ENCODE measurements at regions not wholly inside any gene's neighbourhood (a gene's known extent, or its start where the extent isn't known, plus 50 kb on each side); places are given as distances from the start of the nearest gene placed in this dataset.

GRCh38 chr20:50315586-50316551, 125.2 kb downstream of the CEBPB start:
- no peak overlapping the region for H2AFZ ChIP-seq (ENCODE audit: low read length)
- no peaks in the 10 kb centered on the region for H3K27me3 ChIP-seq (ENCODE audit: insufficient read depth, low read length, poor library complexity, severe bottlenecking)
- H4K20me1 ChIP-seq (ENCODE audit: insufficient read depth, low read length, poor library complexity, severe bottlenecking), result no peaks in the 10 kb centered on the region
- no peak overlapping the region for H3K4me2 ChIP-seq (ENCODE audit: low read depth, low read length, poor library complexity, severe bottlenecking)
- H3K9me2 ChIP-seq (replicated peaks; ENCODE audit: low read depth, low read length), result no peaks in the 10 kb centered on the region
- no peaks in the 10 kb centered on the region for H3K4me1 ChIP-seq (ENCODE audit: insufficient read depth, low read length, poor library complexity, severe bottlenecking)
- H3K79me2 ChIP-seq (ENCODE audit: insufficient read depth, low read length), result no peaks in the 10 kb centered on the region
- no peaks in the 10 kb centered on the region for H3K36me3 ChIP-seq (ENCODE audit: insufficient read depth, low read length)
- TF ChIP-seq EZH2phosphoT487 (IDR thresholded peaks at IDR 0.05; ENCODE audit: borderline replicate concordance), result no peak
- TF ChIP-seq CTCF (conservative IDR thresholded peaks at IDR 0.05; ENCODE audit: low read length), result no peak
- no peaks in the 10 kb centered on the region; the same call in 1 of the 2 replicates for H3F3A ChIP-seq (ENCODE audit: low read depth)
- H3K9me3 ChIP-seq (ENCODE audit: insufficient read depth, low read depth, low read length), result no peaks in the 10 kb centered on the region
- no peak overlapping the region for H3K9ac ChIP-seq (ENCODE audit: low read depth, low read length, poor library complexity, severe bottlenecking)
- no peak overlapping the region for H3K4me3 ChIP-seq (ENCODE audit: low read length, poor library complexity, severe bottlenecking)

- H3K27me3 ChIP-seq (ENCODE audit: insufficient read depth, low read length, poor library complexity, severe bottlenecking), result no peaks in the 10 kb centered on the region
- H3K36me3 ChIP-seq (ENCODE audit: insufficient read depth, low read length), result no peaks in the 10 kb centered on the region
- H4K20me1 ChIP-seq (ENCODE audit: insufficient read depth, low read length, poor library complexity, severe bottlenecking), result no peaks in the 10 kb centered on the region
- TF ChIP-seq CTCF (conservative IDR thresholded peaks at IDR 0.05; ENCODE audit: low read length) (no peak), EZH2phosphoT487 (IDR thresholded peaks at IDR 0.05; ENCODE audit: borderline replicate concordance) (no peak)
- no peaks in the 10 kb centered on the region for H3K4me1 ChIP-seq (ENCODE audit: insufficient read depth, low read length, poor library complexity, severe bottlenecking)
- H3F3A ChIP-seq (ENCODE audit: low read depth), result no peaks in the 10 kb centered on the region; the same call in 1 of the 2 replicates
- H3K9me3 ChIP-seq (ENCODE audit: insufficient read depth, low read depth, low read length), result no peaks in the 10 kb centered on the region
- H3K79me2 ChIP-seq (ENCODE audit: insufficient read depth, low read length), result no peaks in the 10 kb centered on the region
- H3K4me3 ChIP-seq (ENCODE audit: low read length, poor library complexity, severe bottlenecking), result no peak overlapping the region
- H2AFZ ChIP-seq (ENCODE audit: low read length), result no peak overlapping the region
- no peak overlapping the region for H3K4me2 ChIP-seq (ENCODE audit: low read depth, low read length, poor library complexity, severe bottlenecking)
- H3K9ac ChIP-seq (ENCODE audit: low read depth, low read length, poor library complexity, severe bottlenecking), result no peak overlapping the region
- no peaks in the 10 kb centered on the region for H3K9me2 ChIP-seq (replicated peaks; ENCODE audit: low read depth, low read length)
Measured at GRCh38 chr20:50317116-50317515, 126.5 kb downstream of the CEBPB start.

- Histone ChIP-seq H3K9ac (ENCODE audit: low read depth, low read length, poor library complexity, severe bottlenecking) (no peak overlapping the region), H3K9me2 (replicated peaks; ENCODE audit: low read depth, low read length) (no peaks in the 10 kb centered on the region), H2AFZ (ENCODE audit: low read length) (no peak overlapping the region), H3K36me3 (ENCODE audit: insufficient read depth, low read length) (no peaks in the 10 kb centered on the region), H3K4me2 (ENCODE audit: low read depth, low read length, poor library complexity, severe bottlenecking) (no peak overlapping the region), H3K9me3 (ENCODE audit: insufficient read depth, low read depth, low read length) (no peaks in the 10 kb centered on the region), H4K20me1 (ENCODE audit: insufficient read depth, low read length, poor library complexity, severe bottlenecking) (no peaks in the 10 kb centered on the region), H3K79me2 (ENCODE audit: insufficient read depth, low read length) (no peaks in the 10 kb centered on the region), H3K4me3 (ENCODE audit: low read length, poor library complexity, severe bottlenecking) (no peak overlapping the region), H3F3A (ENCODE audit: low read depth) (no peaks in the 10 kb centered on the region; the same call in 1 of the 2 replicates), H3K27me3 (ENCODE audit: insufficient read depth, low read length, poor library complexity, severe bottlenecking) (no peaks in the 10 kb centered on the region), H3K4me1 (ENCODE audit: insufficient read depth, low read length, poor library complexity, severe bottlenecking) (no peaks in the 10 kb centered on the region)
- TF ChIP-seq CTCF (conservative IDR thresholded peaks at IDR 0.05; ENCODE audit: low read length) (no peak), EZH2phosphoT487 (IDR thresholded peaks at IDR 0.05; ENCODE audit: borderline replicate concordance) (no peak)
Measured at GRCh38 chr20:50317609-50318008, 127.0 kb downstream of the CEBPB start.

Measured in Loucy (cell line).